ENCODE measurements at regions not wholly inside any gene's neighbourhood (a gene's known extent, or its start where the extent isn't known, plus 50 kb on each side); places are given as distances from the start of the nearest gene placed in this dataset.

DNA sequence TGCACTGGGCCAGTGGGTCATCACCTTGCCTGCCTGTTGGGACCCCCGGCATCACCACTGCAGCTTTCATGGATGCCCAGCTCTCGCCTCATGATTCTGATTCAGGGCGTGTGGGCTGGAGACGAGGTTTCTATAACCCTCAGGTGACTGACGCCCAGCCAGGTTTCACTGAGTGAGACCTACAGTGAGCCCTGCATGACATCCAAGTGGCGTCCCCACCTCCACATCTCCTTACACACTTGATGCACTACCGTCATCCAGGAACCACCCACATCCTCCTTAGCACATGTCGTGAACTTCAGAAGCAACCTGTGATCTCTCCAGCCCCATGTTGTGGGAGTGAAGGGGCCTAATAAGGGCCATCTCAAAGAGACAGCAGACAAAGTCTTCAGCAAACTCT is 257.5 kb downstream of the CTTN start:
- H3K27ac Mint-ChIP-seq (ENCODE audit: unreplicated experiment) = no peak overlapping the region
- no peaks in the 10 kb centered on the region for H3K9me3 Mint-ChIP-seq (ENCODE audit: unreplicated experiment)
- no peak for DNase-seq
- Histone ChIP-seq H3K36me3 (ENCODE audit: control insufficient read depth, insufficient read depth, low read length) (peaks cover 4% of the 10 kb centered on the region; the same call in 1 of the 2 replicates), H3K4me3 (ENCODE audit: low read depth, low read length) (no peak overlapping the region), H3K27me3 (replicated peaks; ENCODE audit: control insufficient read depth, insufficient read depth, low read length) (no peaks in the 10 kb centered on the region), H3K9me3 (no peaks in the 10 kb centered on the region), H3K4me1 (peaks cover 18% of the 10 kb centered on the region)
- CTCF ChIA-PET = interaction anchor here (0.6 kb wide), 1 partner anchor 104 kb away, joined by 5 read pairs; no protein-coding TSS in a partner anchor
- no TSS peak for BruUV-seq (replicated peaks)
- H3K4me1 Mint-ChIP-seq (ENCODE audit: low read depth, unreplicated experiment) = peaks cover 21% of the 10 kb centered on the region
- intact Hi-C loops (cut with micrococcal nuclease; ENCODE audit: unreplicated experiment) = loop anchor here (1.0 to 10.0 kb wide), 2 partner anchors 33 to 191 kb away; no protein-coding TSS in a partner anchor
- H3K4me3 Mint-ChIP-seq (ENCODE audit: unreplicated experiment) = no peak overlapping the region
- H3K36me3 Mint-ChIP-seq (ENCODE audit: insufficient read depth, unreplicated experiment) = peaks cover 36% of the 10 kb centered on the region
- no peaks in the 10 kb centered on the region for H3K27me3 Mint-ChIP-seq (ENCODE audit: insufficient read depth, unreplicated experiment)
- POLR2A ChIA-PET = no interaction called here
- TF ChIP-seq, protein P1, sequence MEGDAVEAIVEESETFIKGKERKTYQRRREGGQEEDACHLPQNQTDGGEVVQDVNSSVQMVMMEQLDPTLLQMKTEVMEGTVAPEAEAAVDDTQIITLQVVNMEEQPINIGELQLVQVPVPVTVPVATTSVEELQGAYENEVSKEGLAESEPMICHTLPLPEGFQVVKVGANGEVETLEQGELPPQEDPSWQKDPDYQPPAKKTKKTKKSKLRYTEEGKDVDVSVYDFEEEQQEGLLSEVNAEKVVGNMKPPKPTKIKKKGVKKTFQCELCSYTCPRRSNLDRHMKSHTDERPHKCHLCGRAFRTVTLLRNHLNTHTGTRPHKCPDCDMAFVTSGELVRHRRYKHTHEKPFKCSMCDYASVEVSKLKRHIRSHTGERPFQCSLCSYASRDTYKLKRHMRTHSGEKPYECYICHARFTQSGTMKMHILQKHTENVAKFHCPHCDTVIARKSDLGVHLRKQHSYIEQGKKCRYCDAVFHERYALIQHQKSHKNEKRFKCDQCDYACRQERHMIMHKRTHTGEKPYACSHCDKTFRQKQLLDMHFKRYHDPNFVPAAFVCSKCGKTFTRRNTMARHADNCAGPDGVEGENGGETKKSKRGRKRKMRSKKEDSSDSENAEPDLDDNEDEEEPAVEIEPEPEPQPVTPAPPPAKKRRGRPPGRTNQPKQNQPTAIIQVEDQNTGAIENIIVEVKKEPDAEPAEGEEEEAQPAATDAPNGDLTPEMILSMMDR (IDR thresholded peaks at IDR 0.05; ENCODE audit: insufficient read depth in 1 of 2, low read depth in 1 of 2, low read length in 1 of 2, severe bottlenecking in 1 of 2, unreplicated experiment in 1 of 2) = no peak

DNA sequence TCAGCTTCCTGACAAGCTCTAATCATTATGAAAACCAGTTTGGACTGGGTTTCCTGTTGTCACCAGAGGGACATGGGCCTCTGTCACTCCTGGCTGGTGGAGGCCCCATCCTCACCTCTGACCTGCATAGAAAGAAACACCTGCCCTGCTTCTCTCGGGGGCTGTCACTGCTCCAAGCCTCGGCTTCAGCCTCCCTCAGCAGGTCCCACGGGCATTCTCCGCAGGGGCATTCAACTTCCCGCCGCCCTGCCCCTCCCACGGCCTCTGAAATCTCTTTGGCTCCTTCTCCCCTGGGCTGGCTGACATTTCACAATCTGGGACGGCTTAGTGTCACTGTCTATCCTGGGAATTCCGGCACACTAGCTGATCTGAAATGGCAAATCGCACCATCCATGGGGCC is 257.9 kb downstream of the CTTN start:
- intact Hi-C loops (cut with micrococcal nuclease; ENCODE audit: unreplicated experiment) = loop anchor here (1.0 to 10.0 kb wide), 2 partner anchors 33 to 191 kb away; no protein-coding TSS in a partner anchor
- H3K27me3 Mint-ChIP-seq (ENCODE audit: insufficient read depth, unreplicated experiment) = no peaks in the 10 kb centered on the region
- DNase-seq = peak; percentile 31 to 69
- H3K27ac Mint-ChIP-seq (ENCODE audit: unreplicated experiment) = peak overlapping the region; percentile 55
- no peaks in the 10 kb centered on the region for H3K27me3 ChIP-seq (replicated peaks; ENCODE audit: control insufficient read depth, insufficient read depth, low read length)
- CTCF ChIA-PET = no interaction called here
- POLR2A ChIA-PET = no interaction called here
- no peaks in the 10 kb centered on the region for H3K9me3 Mint-ChIP-seq (ENCODE audit: unreplicated experiment)
- peaks cover 4% of the 10 kb centered on the region; the same call in 1 of the 2 replicates for H3K36me3 ChIP-seq (ENCODE audit: control insufficient read depth, insufficient read depth, low read length)
- peaks cover 21% of the 10 kb centered on the region for H3K4me1 Mint-ChIP-seq (ENCODE audit: low read depth, unreplicated experiment)
- no TSS peak for BruUV-seq (replicated peaks)
- H3K4me3 Mint-ChIP-seq (ENCODE audit: unreplicated experiment) = no peak overlapping the region
- peaks cover 36% of the 10 kb centered on the region for H3K36me3 Mint-ChIP-seq (ENCODE audit: insufficient read depth, unreplicated experiment)
- H3K4me3 ChIP-seq (ENCODE audit: low read depth, low read length) = no peak overlapping the region
- peaks cover 18% of the 10 kb centered on the region for H3K4me1 ChIP-seq
- no peaks in the 10 kb centered on the region for H3K9me3 ChIP-seq
- TF ChIP-seq, protein P1 (IDR thresholded peaks at IDR 0.05; ENCODE audit: insufficient read depth in 1 of 2, low read depth in 1 of 2, low read length in 1 of 2, severe bottlenecking in 1 of 2, unreplicated experiment in 1 of 2) = no peak

DNA sequence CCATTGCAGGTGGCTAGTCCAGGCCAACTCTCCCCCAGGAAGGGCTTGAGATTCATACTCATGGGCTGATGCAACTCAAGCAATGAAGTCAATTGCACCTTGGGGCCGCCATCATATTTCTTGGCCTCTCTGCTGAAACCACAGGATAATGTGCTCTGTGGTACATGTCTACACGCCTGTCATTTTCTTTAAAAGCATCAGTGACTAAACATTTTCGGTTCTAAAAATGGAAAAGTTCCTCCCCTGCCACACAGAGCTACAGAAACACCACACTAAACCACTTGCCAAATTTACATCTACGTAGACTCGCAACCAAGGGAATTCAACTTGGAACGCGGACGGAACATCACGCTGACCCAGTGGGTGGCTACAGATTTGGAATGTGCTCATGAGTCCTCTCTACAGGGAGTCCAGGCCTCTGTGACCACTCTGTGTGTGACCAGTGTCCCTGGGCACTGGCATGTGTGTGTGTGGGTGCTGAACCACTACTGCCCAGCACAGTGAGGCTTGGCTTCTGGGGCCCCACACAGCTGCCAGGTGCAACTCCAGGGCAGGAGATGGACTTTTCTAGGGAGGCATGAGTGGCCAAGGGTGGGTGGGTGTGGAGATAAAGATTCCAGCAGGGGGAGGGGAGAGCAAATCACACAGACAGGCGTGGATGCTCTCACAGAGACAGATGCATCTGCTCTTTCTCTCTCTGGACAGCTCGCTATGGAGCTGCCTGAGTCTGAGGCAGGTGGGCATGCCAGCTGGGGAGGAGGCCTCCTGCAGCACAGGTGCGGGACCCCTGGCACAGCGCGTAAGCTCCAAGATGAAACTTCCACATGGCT is 261.9 kb downstream of the CTTN start:
- ChIA-PET CTCF (no interaction called here), POLR2A (no interaction called here)
- H3K36me3 Mint-ChIP-seq (ENCODE audit: insufficient read depth, unreplicated experiment) = peaks cover 51% of the 10 kb centered on the region
- no TSS peak for BruUV-seq (replicated peaks)
- H3K4me3 ChIP-seq (ENCODE audit: low read depth, low read length) = no peak overlapping the region
- TF ChIP-seq, protein P1 (IDR thresholded peaks at IDR 0.05; ENCODE audit: insufficient read depth in 1 of 2, low read depth in 1 of 2, low read length in 1 of 2, severe bottlenecking in 1 of 2, unreplicated experiment in 1 of 2) = no peak
- intact Hi-C loops (cut with micrococcal nuclease; ENCODE audit: unreplicated experiment) = no loop called here
- peaks cover 18% of the 10 kb centered on the region for H3K4me1 ChIP-seq
- no peaks in the 10 kb centered on the region for H3K9me3 ChIP-seq
- H3K27me3 Mint-ChIP-seq (ENCODE audit: insufficient read depth, unreplicated experiment) = no peaks in the 10 kb centered on the region
- H3K4me3 Mint-ChIP-seq (ENCODE audit: unreplicated experiment) = no peak overlapping the region
- H3K27ac Mint-ChIP-seq (ENCODE audit: unreplicated experiment) = no peak overlapping the region
- no peak for DNase-seq
- no peaks in the 10 kb centered on the region for H3K27me3 ChIP-seq (replicated peaks; ENCODE audit: control insufficient read depth, insufficient read depth, low read length)
- peaks cover 4% of the 10 kb centered on the region; the same call in 1 of the 2 replicates for H3K36me3 ChIP-seq (ENCODE audit: control insufficient read depth, insufficient read depth, low read length)
- H3K9me3 Mint-ChIP-seq (ENCODE audit: unreplicated experiment) = no peaks in the 10 kb centered on the region
- H3K4me1 Mint-ChIP-seq (ENCODE audit: low read depth, unreplicated experiment) = peaks cover 21% of the 10 kb centered on the region

Measured in Caco-2 (cell line).